ENCODE measurements at regions not wholly inside any gene's neighbourhood (a gene's known extent, or its start where the extent isn't known, plus 50 kb on each side); places are given as distances from the start of the nearest gene placed in this dataset.

DNA sequence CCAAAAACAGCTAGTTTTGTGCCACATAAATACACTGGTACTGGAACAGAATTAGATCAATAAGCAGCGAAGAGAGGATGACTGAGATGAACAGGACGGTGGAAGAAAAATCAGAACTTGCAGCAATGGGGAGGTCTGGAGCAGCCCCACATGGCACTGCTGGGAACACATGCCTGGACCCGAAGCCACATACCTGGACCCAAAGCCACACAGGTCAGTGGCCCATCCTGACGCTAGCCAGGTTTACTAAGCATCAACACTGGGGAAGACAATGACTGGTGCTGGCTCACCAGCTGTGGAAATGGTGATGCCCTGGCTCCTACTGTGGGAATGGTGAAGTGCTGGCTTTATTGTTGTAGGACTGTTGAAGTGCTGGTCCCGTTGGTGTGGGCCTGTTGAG is 139.7 kb upstream of the IRX4 start:
- TF ChIP-seq EZH2 (IDR thresholded peaks at IDR 0.05; ENCODE audit: borderline replicate concordance, low read depth, low read length, severe bottlenecking) (no peak), FOS (IDR thresholded peaks at IDR 0.05; ENCODE audit: borderline replicate concordance, insufficient read depth, low read length) (no peak), POLR2A (IDR thresholded peaks at IDR 0.05; ENCODE audit: low read depth, low read length) (no peak)
- TF ChIP-seq, protein P1, sequence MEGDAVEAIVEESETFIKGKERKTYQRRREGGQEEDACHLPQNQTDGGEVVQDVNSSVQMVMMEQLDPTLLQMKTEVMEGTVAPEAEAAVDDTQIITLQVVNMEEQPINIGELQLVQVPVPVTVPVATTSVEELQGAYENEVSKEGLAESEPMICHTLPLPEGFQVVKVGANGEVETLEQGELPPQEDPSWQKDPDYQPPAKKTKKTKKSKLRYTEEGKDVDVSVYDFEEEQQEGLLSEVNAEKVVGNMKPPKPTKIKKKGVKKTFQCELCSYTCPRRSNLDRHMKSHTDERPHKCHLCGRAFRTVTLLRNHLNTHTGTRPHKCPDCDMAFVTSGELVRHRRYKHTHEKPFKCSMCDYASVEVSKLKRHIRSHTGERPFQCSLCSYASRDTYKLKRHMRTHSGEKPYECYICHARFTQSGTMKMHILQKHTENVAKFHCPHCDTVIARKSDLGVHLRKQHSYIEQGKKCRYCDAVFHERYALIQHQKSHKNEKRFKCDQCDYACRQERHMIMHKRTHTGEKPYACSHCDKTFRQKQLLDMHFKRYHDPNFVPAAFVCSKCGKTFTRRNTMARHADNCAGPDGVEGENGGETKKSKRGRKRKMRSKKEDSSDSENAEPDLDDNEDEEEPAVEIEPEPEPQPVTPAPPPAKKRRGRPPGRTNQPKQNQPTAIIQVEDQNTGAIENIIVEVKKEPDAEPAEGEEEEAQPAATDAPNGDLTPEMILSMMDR (IDR thresholded peaks at IDR 0.05; ENCODE audit: extremely low read depth in 1 of 2, insufficient read depth in 1 of 2, low read depth in 1 of 2, low read length in 2 of 2): no peak
- H3K9me1 ChIP-seq (replicated peaks; ENCODE audit: control insufficient read depth, extremely low read depth, insufficient read depth, low read length): no peaks in the 10 kb centered on the region
- no peaks in the 10 kb centered on the region for H3K4me1 ChIP-seq (ENCODE audit: control insufficient read depth, extremely low read depth, insufficient read depth, low read length)
- H3K9ac ChIP-seq (replicated peaks; ENCODE audit: extremely low read depth, insufficient read depth, low read length): no peak overlapping the region
- H3K9me3 ChIP-seq (replicated peaks; ENCODE audit: control insufficient read depth, insufficient read depth, low read length): no peaks in the 10 kb centered on the region
- FAIRE-seq (no peak), DNase-seq (ENCODE audit: low read depth, low spot score) (no peak)
- CTCF ChIA-PET: no interaction called here
- H3K27ac ChIP-seq (ENCODE audit: insufficient read depth, low read depth, low read length): no peak overlapping the region
- no peaks in the 10 kb centered on the region for H4K20me1 ChIP-seq (replicated peaks; ENCODE audit: control insufficient read depth, extremely low read depth, insufficient read depth, low read length)
- no peak overlapping the region for H3K4me2 ChIP-seq (ENCODE audit: insufficient read depth, low read length)
- H3K79me2 ChIP-seq (ENCODE audit: control insufficient read depth, insufficient read depth, low read length): no peaks in the 10 kb centered on the region
- POLR2A ChIA-PET: no interaction called here
- H3K27me3 ChIP-seq (ENCODE audit: control insufficient read depth in 2 of 2, insufficient read depth in 2 of 2, low read length in 2 of 2): no peaks in the 10 kb centered on the region
- no peak overlapping the region for H2AFZ ChIP-seq (ENCODE audit: low read depth, low read length)
- intact Hi-C loops (cut with micrococcal nuclease): no loop called here
- BruUV-seq (replicated peaks): no TSS peak
- dilution Hi-C loops (cut with MboI; ENCODE audit: extremely low pct_ligation_motif_present, low sequenced_read_pairs): no loop called here
- H3K36me3 ChIP-seq (ENCODE audit: control insufficient read depth in 2 of 2, extremely low read depth in 1 of 2, insufficient read depth in 2 of 2, low read length in 2 of 2): no peaks in the 10 kb centered on the region
- H3K4me3 ChIP-seq (replicated peaks in 1 of 3; ENCODE audit: insufficient read depth in 1 of 3, low read depth in 1 of 3, low read length in 3 of 3): no peak overlapping the region

DNA sequence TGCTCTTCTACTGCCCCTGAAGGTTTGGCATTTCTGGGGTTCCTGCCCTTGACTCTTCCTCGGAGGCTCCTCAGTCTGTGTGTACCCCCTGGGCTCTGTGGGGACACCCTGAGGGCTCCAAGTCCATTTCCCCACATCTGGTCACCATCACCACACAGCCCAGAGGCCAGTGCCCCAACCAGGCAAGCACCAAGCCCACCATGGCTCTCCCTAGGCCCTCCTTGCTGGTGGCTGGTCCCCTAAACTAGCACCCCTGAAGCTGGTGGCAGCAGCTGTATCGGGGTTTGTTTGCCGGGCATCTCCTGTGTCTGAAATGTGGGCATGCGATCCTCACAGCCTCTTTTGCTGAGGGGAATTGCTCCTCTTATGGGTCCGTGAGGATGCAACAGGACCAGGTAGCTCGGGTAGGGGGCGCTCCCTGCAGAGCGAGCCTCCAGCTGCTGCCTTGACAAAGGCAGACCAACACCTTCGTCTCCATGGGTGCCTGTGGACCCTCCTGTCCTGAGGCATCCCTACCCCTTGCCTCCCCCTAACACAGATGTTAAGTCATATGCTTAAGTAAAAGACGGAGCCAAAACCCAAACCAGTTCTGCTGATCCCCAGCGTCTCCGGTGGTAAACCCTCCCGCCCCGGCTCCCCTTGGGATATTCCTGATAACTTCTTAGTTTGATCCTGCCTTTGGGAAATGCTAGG is 138.9 kb upstream of the IRX4 start:
- Histone ChIP-seq H3K9me3 (replicated peaks; ENCODE audit: control insufficient read depth, insufficient read depth, low read length) (no peaks in the 10 kb centered on the region), H4K20me1 (replicated peaks; ENCODE audit: control insufficient read depth, extremely low read depth, insufficient read depth, low read length) (no peaks in the 10 kb centered on the region), H3K9ac (replicated peaks; ENCODE audit: extremely low read depth, insufficient read depth, low read length) (no peak overlapping the region), H3K27ac (ENCODE audit: insufficient read depth, low read depth, low read length) (no peak overlapping the region), H3K36me3 (ENCODE audit: control insufficient read depth in 2 of 2, extremely low read depth in 1 of 2, insufficient read depth in 2 of 2, low read length in 2 of 2) (no peaks in the 10 kb centered on the region), H2AFZ (ENCODE audit: low read depth, low read length) (no peak overlapping the region), H3K4me3 (replicated peaks in 1 of 3; ENCODE audit: insufficient read depth in 1 of 3, low read depth in 1 of 3, low read length in 3 of 3) (no peak overlapping the region), H3K9me1 (replicated peaks; ENCODE audit: control insufficient read depth, extremely low read depth, insufficient read depth, low read length) (no peaks in the 10 kb centered on the region), H3K4me2 (ENCODE audit: insufficient read depth, low read length) (no peak overlapping the region), H3K4me1 (ENCODE audit: control insufficient read depth, extremely low read depth, insufficient read depth, low read length) (no peaks in the 10 kb centered on the region), H3K27me3 (ENCODE audit: control insufficient read depth in 2 of 2, insufficient read depth in 2 of 2, low read length in 2 of 2) (no peaks in the 10 kb centered on the region), H3K79me2 (ENCODE audit: control insufficient read depth, insufficient read depth, low read length) (no peaks in the 10 kb centered on the region)
- DNase-seq (ENCODE audit: low read depth, low spot score): no peak
- no TSS peak for BruUV-seq (replicated peaks)
- TF ChIP-seq GATA2 (IDR thresholded peaks at IDR 0.05; ENCODE audit: insufficient read depth, insufficient read length, low read depth, low read length) (no peak), POLR2A (IDR thresholded peaks at IDR 0.05; ENCODE audit: low read depth, low read length) (no peak)
- intact Hi-C loops (cut with micrococcal nuclease) (no loop called here), dilution Hi-C loops (cut with MboI; ENCODE audit: extremely low pct_ligation_motif_present, low sequenced_read_pairs) (no loop called here)
- FAIRE-seq: no peak
- ChIA-PET CTCF (no interaction called here), POLR2A (no interaction called here)

Measured in endothelial cell of umbilical vein (primary cell).